Adrenal gland (tissue), 9 donors: ENCODE measurements at regions not wholly inside any gene's neighbourhood (a gene's known extent, or its start where the extent isn't known, plus 50 kb on each side); places are given as distances from the start of the nearest gene placed in this dataset.

Experiments used
- DNase-seq, 7 donors: peaks; one replicate each; pipeline ENCODE4 v3.0.0-alpha.2; 2019 to 2020
- H3K27ac ChIP-seq, 5 donors: fragments of 200-600 bp; sonication (generic) in 4 of 5; 1 replicate in 3 of 5; 2 replicates in 2 of 5; pipeline versions ENCODE4 v1.5.1 to v1.8.0; 2016 to 2020; ENCODE audit warnings: mild to moderate bottlenecking in 1 of 5
- H3K27me3 ChIP-seq: fragments of 200-600 bp; 2 replicates; pipeline ENCODE4 v1.8.0; 2021
- H3K36me3 ChIP-seq, 2 donors: fragments of 200-600 bp; replicated peaks in 1 of 2; 1 replicate in 1 of 2; 2 replicates in 1 of 2; pipeline versions ENCODE4 v1.5.1 to v1.8.0; 2018 to 2022
- H3K4me1 ChIP-seq, 2 donors: fragments of 200-600 bp; replicated peaks in 1 of 2; 1 replicate in 1 of 2; 2 replicates in 1 of 2; pipeline versions ENCODE4 v1.5.1 to v1.8.0; 2018 to 2021
- H3K4me3 ChIP-seq, 4 donors: fragments of 200-600 bp; sonication (generic) in 3 of 4; one replicate each; pipeline ENCODE4 v1.5.1; 2016 to 2018
- H3K9me3 ChIP-seq, 3 donors: fragments of 200-600 bp; sonication (generic) in 1 of 3; replicated peaks in 1 of 3; 1 replicate in 2 of 3; 2 replicates in 1 of 3; pipeline versions ENCODE4 v1.5.1 to v1.8.0; 2016 to 2021
- CTCF ChIP-seq, 6 experiments: fragments of 450-650 bp in 4 of 6; fragments of 200-600 bp in 2 of 6; sonication (generic) in 1 of 6; IDR thresholded peaks; 1 replicate in 5 of 6; 2 replicates in 1 of 6; pipeline versions ENCODE4 v1.5.1 to v1.8.0; 2016 to 2021; ENCODE audit warnings: antibody characterized with exemption in 6 of 6, mild to moderate bottlenecking in 2 of 6, moderate library complexity in 1 of 6
- POLR2A ChIP-seq, 2 donors: fragments of 450-650 bp; IDR thresholded peaks; one replicate each; pipeline ENCODE4 v1.6.1; 2017; ENCODE audit warnings: antibody characterized with exemption in 2 of 2, mild to moderate bottlenecking in 2 of 2, moderate library complexity in 1 of 2
- WGBS, 4 donors: extraction: QIAGEN DNeasy Blood & Tissue Kit in 2 of 4; methylation state at CpG; one replicate each; pipeline versions ENCODE4 v1.1.5 to v1.1.7; 2013 to 2017; 5-methylcytosine and 5-hydroxymethylcytosine counted together
- intact Hi-C, 2 donors: fragments of 100-400 bp; cut with DNase I; formaldehyde crosslinking; loops; one replicate each; pipeline versions ENCODE4 v1.14.1 to v1.15.0; 2022 to 2023
- donor health status: healthy with polysubstance abuse.
- donor health status: Bipolar disorder and iron deficiency.
- donor health status: DM: yes; HTN: yes; CAD: no.
- donor health status: DM: no; HTN: no; CAD: no.
- donor health status: DM: no; HTN: no; CAD: no.

GRCh38 chr7:49666764-49667163 lies 106.7 kb upstream of the VWC2 start:
- TF ChIP-seq CTCF (IDR thresholded peaks at IDR 0.05) (no peak), POLR2A (IDR thresholded peaks at IDR 0.05) (no peak)
- no peak for DNase-seq
- H3K27me3 ChIP-seq: no peaks in the 10 kb centered on the region
- no peak overlapping the region for H3K4me3 ChIP-seq
- no peak overlapping the region for H3K27ac ChIP-seq
- no peaks in the 10 kb centered on the region for H3K4me1 ChIP-seq
- 58 to 73% (median 66%) methylated on average over 1 of the region's 1 CpG for WGBS, 4 donors
- no peaks in the 10 kb centered on the region for H3K36me3 ChIP-seq
- intact Hi-C loops: no loop called here
- no peaks in the 10 kb centered on the region for H3K9me3 ChIP-seq

GRCh38 chr7:49669285-49669684 lies 104.2 kb upstream of the VWC2 start:
- H3K4me1 ChIP-seq: no peaks in the 10 kb centered on the region
- WGBS, 4 donors: 66 to 94% (median 84%) methylated on average over 1 of the region's 1 CpG
- TF ChIP-seq POLR2A (IDR thresholded peaks at IDR 0.05) (no peak), CTCF (IDR thresholded peaks at IDR 0.05) (no peak)
- no peaks in the 10 kb centered on the region for H3K27me3 ChIP-seq
- H3K9me3 ChIP-seq: no peaks in the 10 kb centered on the region
- H3K27ac ChIP-seq: no peak overlapping the region
- no peak for DNase-seq
- no peak overlapping the region for H3K4me3 ChIP-seq
- intact Hi-C loops: no loop called here
- no peaks in the 10 kb centered on the region for H3K36me3 ChIP-seq

- intact Hi-C loops: no loop called here
- no peaks in the 10 kb centered on the region for H3K4me1 ChIP-seq
- no peak overlapping the region for H3K4me3 ChIP-seq
- no peaks in the 10 kb centered on the region for H3K27me3 ChIP-seq
- DNase-seq: no peak
- TF ChIP-seq POLR2A (IDR thresholded peaks at IDR 0.05) (no peak), CTCF (IDR thresholded peaks at IDR 0.05) (no peak)
- 72 to 84% (median 79%) methylated on average over 16 of the region's 16 CpGs for WGBS, 4 donors
- H3K36me3 ChIP-seq: no peaks in the 10 kb centered on the region
- no peaks in the 10 kb centered on the region for H3K9me3 ChIP-seq
- H3K27ac ChIP-seq: no peak overlapping the region
These were observed 103.7 kb upstream of the VWC2 start for GRCh38 chr7:49669692-49670260.

- no peaks in the 10 kb centered on the region for H3K36me3 ChIP-seq
- WGBS, 4 donors: 71 to 74% (median 73%) methylated on average over 4 of the region's 4 CpGs
- H3K9me3 ChIP-seq: no peaks in the 10 kb centered on the region
- H3K27me3 ChIP-seq: no peaks in the 10 kb centered on the region
- no peak for TF ChIP-seq POLR2A (IDR thresholded peaks at IDR 0.05)
- TF ChIP-seq CTCF (IDR thresholded peaks at IDR 0.05): no peak
- no peak for DNase-seq
- H3K4me1 ChIP-seq: no peaks in the 10 kb centered on the region
- intact Hi-C loops: no loop called here
- no peak overlapping the region for H3K27ac ChIP-seq
- H3K4me3 ChIP-seq: no peak overlapping the region
These were observed 102.4 kb upstream of the VWC2 start for GRCh38 chr7:49670991-49671390.
